ENCODE measurements at regions not wholly inside any gene's neighbourhood (a gene's known extent, or its start where the extent isn't known, plus 50 kb on each side); places are given as distances from the start of the nearest gene placed in this dataset.

DNA sequence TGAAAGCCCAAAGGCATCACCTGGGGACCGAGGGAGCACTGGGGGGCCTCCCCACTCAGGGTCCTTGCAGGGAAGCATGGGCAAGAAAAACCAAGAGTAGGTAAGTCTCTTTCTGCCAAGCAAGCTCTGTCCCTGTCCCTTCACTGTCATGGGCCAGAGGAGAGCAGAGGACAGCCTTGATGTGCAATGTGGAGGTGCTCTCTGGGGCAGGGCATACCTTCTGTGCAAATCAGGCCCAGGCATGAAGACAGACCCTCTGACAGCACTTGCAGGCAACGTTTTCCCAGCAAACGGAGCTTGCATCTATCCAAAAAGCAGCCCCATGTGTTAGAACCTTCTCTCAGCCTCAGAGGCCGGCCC is 192.5 kb upstream of the PWP1 start:
- H3K4me1 Mint-ChIP-seq: peaks cover 11 to 19% of the 10 kb centered on the region in 2 experiments
- no peaks in the 10 kb centered on the region; a peak in 2 of 5 replicates for H3K9me3 Mint-ChIP-seq
- no peak overlapping the region for H3K27ac Mint-ChIP-seq
- no peak overlapping the region for H3K4me2 ChIP-seq (ENCODE audit: insufficient read depth, insufficient read length, low read length)
- no peak overlapping the region for H2BK5ac ChIP-seq (ENCODE audit: insufficient read length, low read length)
- no peak overlapping the region for H4K8ac ChIP-seq (replicated peaks; ENCODE audit: insufficient read length, low read depth, low read length)
- H3K56ac ChIP-seq (ENCODE audit: insufficient read length, low read depth, low read length): no peak overlapping the region
- no peak overlapping the region for H3K23ac ChIP-seq (ENCODE audit: insufficient read length, low read depth, low read length)
- no peak overlapping the region for H3K9ac ChIP-seq (ENCODE audit: extremely low read depth, insufficient read length, low read length)
- no CpG with 5 or more reads among the region's 4 CpGs for WGBS (ENCODE audit: extremely low coverage, insufficient read length, low lambda C conversion rate)
- no peak overlapping the region for H4K5ac ChIP-seq (ENCODE audit: insufficient read length, low read depth, low read length)
- no peak overlapping the region for H3K4me3 Mint-ChIP-seq
- no peak overlapping the region for H3K18ac ChIP-seq (ENCODE audit: insufficient read length, low read depth, low read length)
- no peak overlapping the region for H2AFZ ChIP-seq (ENCODE audit: low read length)
- H2BK12ac ChIP-seq (ENCODE audit: insufficient read length, low read depth, low read length): no peak overlapping the region
- TF ChIP-seq, protein P1, sequence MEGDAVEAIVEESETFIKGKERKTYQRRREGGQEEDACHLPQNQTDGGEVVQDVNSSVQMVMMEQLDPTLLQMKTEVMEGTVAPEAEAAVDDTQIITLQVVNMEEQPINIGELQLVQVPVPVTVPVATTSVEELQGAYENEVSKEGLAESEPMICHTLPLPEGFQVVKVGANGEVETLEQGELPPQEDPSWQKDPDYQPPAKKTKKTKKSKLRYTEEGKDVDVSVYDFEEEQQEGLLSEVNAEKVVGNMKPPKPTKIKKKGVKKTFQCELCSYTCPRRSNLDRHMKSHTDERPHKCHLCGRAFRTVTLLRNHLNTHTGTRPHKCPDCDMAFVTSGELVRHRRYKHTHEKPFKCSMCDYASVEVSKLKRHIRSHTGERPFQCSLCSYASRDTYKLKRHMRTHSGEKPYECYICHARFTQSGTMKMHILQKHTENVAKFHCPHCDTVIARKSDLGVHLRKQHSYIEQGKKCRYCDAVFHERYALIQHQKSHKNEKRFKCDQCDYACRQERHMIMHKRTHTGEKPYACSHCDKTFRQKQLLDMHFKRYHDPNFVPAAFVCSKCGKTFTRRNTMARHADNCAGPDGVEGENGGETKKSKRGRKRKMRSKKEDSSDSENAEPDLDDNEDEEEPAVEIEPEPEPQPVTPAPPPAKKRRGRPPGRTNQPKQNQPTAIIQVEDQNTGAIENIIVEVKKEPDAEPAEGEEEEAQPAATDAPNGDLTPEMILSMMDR (conservative IDR thresholded peaks at IDR 0.05): no peak
- H2BK20ac ChIP-seq (ENCODE audit: low read depth, low read length, poor library complexity, severe bottlenecking): no peak overlapping the region
- H3K4me1 ChIP-seq (ENCODE audit: insufficient read depth, low read length): peaks cover 5% of the 10 kb centered on the region; the same call in 1 of the 2 replicates
- H3K23me2 ChIP-seq (ENCODE audit: insufficient read length, low read depth, low read length, poor library complexity, severe bottlenecking): no peaks in the 10 kb centered on the region
- H3K4ac ChIP-seq (ENCODE audit: low read depth, low read length): no peak overlapping the region
- H3K27me3 Mint-ChIP-seq (ENCODE audit: low read depth): peaks cover 16% of the 10 kb centered on the region
- H3K9me3 ChIP-seq (ENCODE audit: control insufficient read depth, low read depth, low read length): no peaks in the 10 kb centered on the region
- no peak overlapping the region for H3K14ac ChIP-seq (ENCODE audit: insufficient read depth, low read length)
- DNase-seq: no peak
- H3K79me2 ChIP-seq (ENCODE audit: insufficient read depth, low read length): no peaks in the 10 kb centered on the region
- no peak overlapping the region for H4K91ac ChIP-seq (ENCODE audit: insufficient read length, low read depth, low read length)
- H2BK120ac ChIP-seq (ENCODE audit: low read depth, low read length, poor library complexity, severe bottlenecking): no peak overlapping the region
- peaks cover 0 to 1% (median 0%) of the 10 kb centered on the region in 3 experiments; a peak in 1 of 7 replicates for H3K36me3 Mint-ChIP-seq (ENCODE audit: insufficient read depth in 1 of 3, low read depth in 3 of 3)
- no peak overlapping the region for H2BK15ac ChIP-seq (ENCODE audit: low read depth, low read length)
- H3T11ph ChIP-seq (ENCODE audit: low read length): no peak overlapping the region
- H4K20me1 ChIP-seq (ENCODE audit: control insufficient read depth, insufficient read depth, insufficient read length): no peaks in the 10 kb centered on the region
- H3K27me3 ChIP-seq (ENCODE audit: insufficient read depth, low read length): no peaks in the 10 kb centered on the region
- H3K27ac ChIP-seq (ENCODE audit: insufficient read length, low read depth, low read length): no peak overlapping the region
- no peaks in the 10 kb centered on the region for H3K79me1 ChIP-seq (ENCODE audit: insufficient read depth, low read depth, low read length, poor library complexity, severe bottlenecking)
- H2AK5ac ChIP-seq (ENCODE audit: insufficient read length, low read length): no peak overlapping the region

Measured in H9 (cell line).